Retinal pigment epithelial cell (primary cell): ENCODE measurements at regions not wholly inside any gene's neighbourhood (a gene's known extent, or its start where the extent isn't known, plus 50 kb on each side); places are given as distances from the start of the nearest gene placed in this dataset.
"Not testable (repeated sequence)": the region's sequence is repeated elsewhere in the genome, so short reads cannot be mapped to it uniquely, and the experiment has no call there.

Experiments used
- DNase-seq: peaks from one replicate; pipeline ENCODE4 v3.0.0-alpha.2; 2010; ENCODE audit warnings: low read depth
- H3K4me3 ChIP-seq: 2 replicates; pipeline ENCODE4 v1.5.1; 2011; ENCODE audit warnings: mild to moderate bottlenecking, low read length, control low read depth, moderate library complexity
- CTCF ChIP-seq: conservative IDR thresholded peaks from 2 replicates; pipeline ENCODE4 v1.5.1; 2011; ENCODE audit warnings: low read depth, low read length, control low read depth, inconsistent platforms

- no peak overlapping the region for H3K4me3 ChIP-seq
- no peak for TF ChIP-seq CTCF
- DNase-seq, result no peak
Observed at GRCh38 chr12:131574395-131574771, 136.5 kb upstream of the SFSWAP start.

GRCh38 chr12:131575371-131575770 is 135.5 kb upstream of the SFSWAP start:
- no peak for TF ChIP-seq CTCF
- H3K4me3 ChIP-seq, result no peak overlapping the region
- DNase-seq, result no peak

GRCh38 chr12:131576734-131577133 is 134.2 kb upstream of the SFSWAP start:
- DNase-seq, result not testable (repeated sequence)

GRCh38 chr12:131577766-131578165 is 133.1 kb upstream of the SFSWAP start:
- no peak for DNase-seq
- no peak overlapping the region for H3K4me3 ChIP-seq
- no peak for TF ChIP-seq CTCF

More at GRCh38 chr12:131576734-131577133, 134.2 kb upstream of the SFSWAP start:
- H3K4me3 ChIP-seq, result not testable (repeated sequence)

- H3K4me3 ChIP-seq, result no peak overlapping the region
- no peak for TF ChIP-seq CTCF
- DNase-seq, result no peak
Observed at GRCh38 chr12:131578828-131579470, 131.9 kb upstream of the SFSWAP start.

- no peak overlapping the region for H3K4me3 ChIP-seq
- no peak for DNase-seq
- no peak for TF ChIP-seq CTCF
Observed at GRCh38 chr12:131583090-131583712, 127.7 kb upstream of the SFSWAP start.

GRCh38 chr12:131586269-131586668 is 124.6 kb upstream of the SFSWAP start:
- no peak for TF ChIP-seq CTCF
- DNase-seq, result no peak
- no peak overlapping the region for H3K4me3 ChIP-seq
